SK-N-MC (cell line): ENCODE measurements at regions not wholly inside any gene's neighbourhood (a gene's known extent, or its start where the extent isn't known, plus 50 kb on each side); places are given as distances from the start of the nearest gene placed in this dataset.
A peak's percentile ranks its signal among the peaks of the same experiment; 100 is the strongest.

Experiments used
- DNase-seq: peaks from one replicate; pipeline ENCODE4 v3.0.0-alpha.2; 2011; ENCODE audit warnings: low read depth, low spot score
- H3K27ac ChIP-seq: fragments of 200-600 bp; sonication (generic); 2 replicates; pipeline ENCODE4 v1.5.1; 2016; ENCODE audit warnings: mixed run types
- H3K36me3 ChIP-seq: fragments of 200-600 bp; sonication (generic); 2 replicates; pipeline ENCODE4 v1.6.1; 2017; ENCODE audit warnings: antibody characterized with exemption, low read length, mixed read lengths; ENCODE audit not compliant: insufficient read depth
- H3K4me3 ChIP-seq: fragments of 200-600 bp; sonication (generic); 2 replicates; pipeline ENCODE4 v1.5.1; 2016
- H3K9ac ChIP-seq: fragments of 200-600 bp; sonication (generic); 2 replicates; pipeline ENCODE4 v1.8.0; 2017; ENCODE audit warnings: mixed run types, mixed read lengths; ENCODE audit not compliant: insufficient read length
- H3K9me3 ChIP-seq: fragments of 200-600 bp; sonication (generic); 2 replicates; pipeline ENCODE4 v1.6.1; 2017; ENCODE audit warnings: low read depth, mild to moderate bottlenecking, antibody characterized with exemption, low read length, moderate library complexity, mixed read lengths
- EZH2 ChIP-seq: fragments of 200-600 bp; sonication (generic); IDR thresholded peaks from one replicate; pipeline ENCODE4 v1.6.1; 2017; ENCODE audit warnings: antibody characterized with exemption
- FOXP2 ChIP-seq: optimal IDR thresholded peaks from 2 replicates; pipeline ENCODE3; 2011; ENCODE audit warnings: mild to moderate bottlenecking, moderate library complexity; ENCODE audit not compliant: insufficient read depth; ENCODE audit errors: extremely low read length, control extremely low read depth
- POLR2AphosphoS5 ChIP-seq: IDR thresholded peaks from 2 replicates; pipeline ENCODE4 v1.6.1; 2012; ENCODE audit warnings: mild to moderate bottlenecking, low read depth, low read length, borderline replicate concordance

- Histone ChIP-seq H3K9ac (no peak overlapping the region), H3K27ac (no peak overlapping the region), H3K4me3 (no peak overlapping the region), H3K9me3 (no peaks in the 10 kb centered on the region), H3K36me3 (no peaks in the 10 kb centered on the region)
- TF ChIP-seq EZH2 (no peak), FOXP2 (no peak), POLR2AphosphoS5 (no peak)
- no peak for DNase-seq
Observed at GRCh38 chr6:10166031-10166430, 248.8 kb downstream of the TFAP2A start.

GRCh38 chr6:10163203-10163962 is 251.5 kb downstream of the TFAP2A start:
- TF ChIP-seq POLR2AphosphoS5, result no peak
- TF ChIP-seq FOXP2, result no peak
- no peak for TF ChIP-seq EZH2
- Histone ChIP-seq H3K4me3 (no peak overlapping the region), H3K9ac (no peak overlapping the region), H3K27ac (no peak overlapping the region), H3K9me3 (no peaks in the 10 kb centered on the region), H3K36me3 (no peaks in the 10 kb centered on the region)
- no peak for DNase-seq

GRCh38 chr6:10156875-10157274 is 258.0 kb downstream of the TFAP2A start:
- H3K27ac ChIP-seq, result no peak overlapping the region
- H3K9ac ChIP-seq, result no peak overlapping the region
- no peak for DNase-seq
- H3K36me3 ChIP-seq, result no peaks in the 10 kb centered on the region
- no peaks in the 10 kb centered on the region for H3K9me3 ChIP-seq
- TF ChIP-seq POLR2AphosphoS5, result no peak
- no peak for TF ChIP-seq EZH2
- no peak for TF ChIP-seq FOXP2
- H3K4me3 ChIP-seq, result no peak overlapping the region

GRCh38 chr6:10154251-10154650 is 260.6 kb downstream of the TFAP2A start:
- H3K9me3 ChIP-seq, result no peaks in the 10 kb centered on the region
- no peak for DNase-seq
- no peaks in the 10 kb centered on the region for H3K36me3 ChIP-seq
- H3K9ac ChIP-seq, result no peak overlapping the region
- no peak for TF ChIP-seq FOXP2
- TF ChIP-seq EZH2, result no peak
- no peak for TF ChIP-seq POLR2AphosphoS5
- H3K27ac ChIP-seq, result no peak overlapping the region
- no peak overlapping the region for H3K4me3 ChIP-seq

GRCh38 chr6:10151144-10151915 is 263.5 kb downstream of the TFAP2A start:
- Histone ChIP-seq H3K9me3 (no peaks in the 10 kb centered on the region), H3K27ac (no peak overlapping the region), H3K9ac (no peak overlapping the region), H3K4me3 (no peak overlapping the region), H3K36me3 (no peaks in the 10 kb centered on the region)
- no peak for DNase-seq
- TF ChIP-seq EZH2, result no peak
- TF ChIP-seq FOXP2, result no peak
- no peak for TF ChIP-seq POLR2AphosphoS5

GRCh38 chr6:10149603-10150002 is 265.3 kb downstream of the TFAP2A start:
- no peak for TF ChIP-seq POLR2AphosphoS5
- no peak for TF ChIP-seq EZH2
- TF ChIP-seq FOXP2, result no peak
- H3K9me3 ChIP-seq, result no peaks in the 10 kb centered on the region
- no peak overlapping the region for H3K27ac ChIP-seq
- no peak overlapping the region for H3K4me3 ChIP-seq
- no peak overlapping the region for H3K9ac ChIP-seq
- no peaks in the 10 kb centered on the region for H3K36me3 ChIP-seq
- no peak for DNase-seq

GRCh38 chr6:10146715-10147451 is 268.0 kb downstream of the TFAP2A start:
- peak overlapping the region; percentile 31; the same call in 1 of the 2 replicates for H3K4me3 ChIP-seq
- H3K9me3 ChIP-seq, result no peaks in the 10 kb centered on the region
- no peak for DNase-seq
- TF ChIP-seq EZH2, result no peak
- TF ChIP-seq POLR2AphosphoS5, result no peak
- no peak for TF ChIP-seq FOXP2
- H3K9ac ChIP-seq, result no peak overlapping the region
- H3K27ac ChIP-seq, result no peak overlapping the region
- H3K36me3 ChIP-seq, result no peaks in the 10 kb centered on the region

GRCh38 chr6:10144772-10145171 is 270.1 kb downstream of the TFAP2A start:
- TF ChIP-seq FOXP2, result no peak
- no peak for TF ChIP-seq POLR2AphosphoS5
- TF ChIP-seq EZH2, result no peak
- DNase-seq, result no peak
- no peak overlapping the region for H3K9ac ChIP-seq
- H3K9me3 ChIP-seq, result no peaks in the 10 kb centered on the region
- no peak overlapping the region for H3K4me3 ChIP-seq
- no peaks in the 10 kb centered on the region for H3K36me3 ChIP-seq
- H3K27ac ChIP-seq, result no peak overlapping the region
